GM21390 (cell line): ENCODE measurements at regions not wholly inside any gene's neighbourhood (a gene's known extent, or its start where the extent isn't known, plus 50 kb on each side); places are given as distances from the start of the nearest gene placed in this dataset.
"Not testable (repeated sequence)": the region's sequence is repeated elsewhere in the genome, so short reads cannot be mapped to it uniquely, and the experiment has no call there.

Experiments used
- ATAC-seq: cut with Tn5 transposase; IDR thresholded peaks from one replicate; pipeline ENCODE4 v1.9.1; 2021; ENCODE audit not compliant: unreplicated experiment

GRCh38 chr2:2582998-2583545 is 252.0 kb upstream of the MYT1L start:
- ATAC-seq = no peak

DNA sequence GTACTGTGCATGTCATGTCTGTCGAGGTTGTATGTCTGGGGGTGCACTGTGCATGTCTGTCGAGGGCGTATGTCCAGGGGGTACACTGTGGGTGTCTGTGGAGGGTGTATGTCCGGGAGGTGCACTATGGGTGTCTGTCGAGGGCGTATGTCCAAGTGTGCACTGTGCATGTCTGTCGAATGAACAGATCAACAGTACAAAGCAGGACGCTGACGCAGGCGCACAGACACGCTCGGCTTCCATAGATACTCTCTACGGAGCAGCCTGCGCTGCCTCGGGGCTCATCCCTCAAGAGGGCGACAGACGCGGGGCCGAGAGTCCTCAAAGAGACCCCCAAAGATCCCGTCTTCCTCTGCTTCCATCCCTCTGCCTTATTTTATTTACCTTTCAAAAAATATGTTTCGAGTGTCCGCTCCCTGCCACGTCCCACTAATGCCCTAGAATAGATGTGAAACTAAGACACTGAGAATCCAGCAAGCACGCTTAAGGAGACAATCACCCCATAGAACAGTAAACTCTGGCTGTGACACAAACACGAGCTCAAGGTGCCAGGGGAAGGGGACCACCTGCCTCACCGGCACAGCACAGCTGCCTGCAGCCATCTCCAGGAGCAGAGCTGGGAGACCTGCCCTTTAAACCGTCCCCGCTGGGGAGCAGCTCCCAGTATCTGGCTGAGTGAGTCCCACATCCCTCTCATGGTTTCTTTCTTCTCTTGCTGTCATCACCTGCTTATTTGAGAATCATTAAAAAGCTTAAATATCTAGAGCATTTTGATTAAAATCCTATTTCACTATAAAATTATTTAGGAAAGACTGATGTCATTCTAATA is 250.5 kb upstream of the MYT1L start:
- ATAC-seq = no peak

DNA sequence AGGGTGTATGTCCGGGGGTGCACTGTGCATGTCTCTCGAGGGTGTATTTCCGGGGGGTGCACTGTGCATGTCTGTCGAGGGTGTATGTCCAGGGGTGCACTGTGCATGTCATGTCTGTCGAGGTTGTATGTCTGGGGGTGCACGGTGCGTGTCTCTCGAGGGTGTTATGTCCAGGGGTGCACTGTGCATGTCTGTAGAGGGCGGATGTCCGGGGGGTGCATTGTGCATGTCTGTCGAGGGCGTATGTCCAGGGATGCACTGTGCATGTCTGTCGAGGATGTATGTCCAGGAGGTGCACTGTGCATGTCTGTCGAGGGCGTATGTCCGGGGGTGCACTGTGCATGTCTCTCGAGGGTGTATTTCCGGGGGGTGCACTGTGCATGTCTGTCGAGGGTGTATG is 249.8 kb upstream of the MYT1L start:
- ATAC-seq = not testable (repeated sequence)

DNA sequence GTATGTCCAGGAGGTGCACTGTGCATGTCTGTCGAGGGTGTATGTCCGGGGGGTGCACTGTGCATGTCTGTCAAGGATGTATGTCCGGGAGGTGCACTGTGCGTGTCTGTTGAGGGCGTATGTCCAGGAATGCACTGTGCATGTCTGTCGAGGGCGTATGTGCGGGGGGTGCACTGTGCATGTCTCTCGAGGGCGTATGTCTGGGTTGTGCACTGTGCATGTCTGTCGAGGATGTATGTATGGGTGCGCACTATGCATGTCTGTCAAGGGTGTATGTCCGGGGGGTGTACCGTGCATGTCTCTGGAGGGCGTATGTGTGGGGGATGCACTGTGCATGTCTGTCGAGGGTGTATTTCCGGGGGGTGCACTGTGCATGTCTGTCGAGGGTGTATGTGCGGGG is 249.3 kb upstream of the MYT1L start:
- ATAC-seq = no peak

GRCh38 chr2:2579814-2580213 is 248.7 kb upstream of the MYT1L start:
- no peak for ATAC-seq

GRCh38 chr2:2577407-2577831 is 246.3 kb upstream of the MYT1L start:
- no peak for ATAC-seq

DNA sequence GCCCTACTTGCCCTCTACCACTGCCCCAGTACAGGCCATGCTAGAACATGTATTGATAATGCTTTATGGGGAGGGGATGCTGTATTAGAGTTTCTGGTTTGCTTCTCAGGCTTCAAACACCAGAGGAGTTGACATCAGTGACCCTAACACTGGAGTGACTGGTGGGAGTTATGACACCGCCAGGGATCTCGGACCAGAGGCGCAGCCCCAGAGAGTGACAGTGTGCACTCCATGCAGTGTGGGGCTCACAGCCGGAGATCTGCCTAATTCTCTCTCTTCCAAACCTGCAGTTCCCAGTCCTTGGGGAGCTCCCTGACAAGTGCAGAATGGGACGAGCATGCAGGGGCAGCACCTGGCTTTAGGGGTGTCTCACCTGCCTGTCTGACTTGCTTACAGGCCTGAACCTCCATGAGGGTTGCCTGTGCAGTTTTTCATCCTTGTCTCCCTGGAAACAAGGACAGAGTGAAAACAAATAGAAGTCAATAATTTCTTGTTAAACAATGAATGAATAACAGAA is 244.9 kb upstream of the MYT1L start:
- no peak for ATAC-seq

GRCh38 chr2:2575181-2575577 is 244.1 kb upstream of the MYT1L start:
- ATAC-seq = no peak

DNA sequence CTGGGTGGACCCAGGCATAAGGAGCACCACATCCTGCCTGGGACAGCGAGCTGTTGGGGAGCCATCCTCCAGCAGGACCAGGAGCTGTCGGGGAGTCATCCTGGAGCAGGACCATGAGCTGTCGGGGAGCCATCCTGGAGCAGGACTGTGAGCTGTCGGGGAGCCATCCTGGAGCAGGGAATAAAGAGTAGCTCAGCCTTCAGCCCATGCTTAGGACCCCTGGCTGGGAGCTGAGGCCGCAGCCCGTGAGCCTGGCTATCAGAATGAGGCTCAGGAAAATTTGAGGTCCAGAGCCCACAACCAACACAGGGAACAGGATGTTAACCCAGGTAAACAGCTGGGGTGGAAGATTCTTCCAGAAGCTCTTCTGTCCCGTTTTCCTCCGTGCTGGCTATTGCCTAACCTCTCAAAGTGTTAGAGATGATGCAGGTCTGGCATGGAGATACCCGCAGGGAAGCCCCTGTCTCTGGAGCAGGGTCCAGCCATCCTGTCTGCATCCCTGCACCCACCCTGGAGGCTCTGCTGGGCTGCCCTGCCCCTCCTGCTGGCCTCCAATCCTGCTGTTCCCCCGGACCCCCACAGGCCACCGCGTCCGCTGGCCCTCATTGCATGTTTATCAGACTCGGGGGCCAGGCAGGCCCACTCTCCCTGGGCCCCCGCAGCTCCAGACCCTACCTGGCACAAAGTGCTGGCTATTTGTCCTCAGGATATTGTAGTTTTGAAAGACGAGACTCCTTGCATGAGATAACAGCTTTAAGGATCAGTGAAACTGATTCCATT is 243.5 kb upstream of the MYT1L start:
- no peak for ATAC-seq

DNA sequence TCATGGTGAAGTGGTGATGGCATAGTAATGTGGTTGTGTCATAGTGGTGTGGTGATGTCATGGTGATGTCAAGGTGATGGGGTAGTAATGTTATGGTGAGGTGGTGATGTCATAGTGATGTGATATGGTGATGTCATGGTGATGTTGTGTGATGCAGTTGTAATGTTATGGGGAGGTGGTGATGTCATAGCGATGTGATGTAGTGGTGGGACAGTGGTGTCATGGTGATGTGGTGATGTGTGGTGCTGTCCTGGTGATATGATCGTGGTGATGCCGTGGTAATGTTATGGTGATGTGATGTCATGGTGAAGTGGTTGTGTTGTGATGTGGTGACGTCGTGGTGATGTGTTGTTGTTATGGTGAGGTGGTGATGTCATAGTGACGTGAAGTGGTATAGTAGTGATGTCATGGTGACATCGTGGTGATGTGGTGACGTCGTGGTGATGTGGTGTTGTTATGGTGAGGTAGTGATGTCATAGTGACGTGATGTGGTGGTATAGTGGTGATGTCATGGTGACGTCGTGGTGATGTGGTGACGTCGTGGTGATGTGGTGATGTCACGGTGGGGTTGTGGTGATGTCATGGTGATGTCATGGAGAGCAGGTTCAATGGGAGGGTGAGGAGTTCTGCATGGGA is 242.7 kb upstream of the MYT1L start:
- ATAC-seq = no peak

DNA sequence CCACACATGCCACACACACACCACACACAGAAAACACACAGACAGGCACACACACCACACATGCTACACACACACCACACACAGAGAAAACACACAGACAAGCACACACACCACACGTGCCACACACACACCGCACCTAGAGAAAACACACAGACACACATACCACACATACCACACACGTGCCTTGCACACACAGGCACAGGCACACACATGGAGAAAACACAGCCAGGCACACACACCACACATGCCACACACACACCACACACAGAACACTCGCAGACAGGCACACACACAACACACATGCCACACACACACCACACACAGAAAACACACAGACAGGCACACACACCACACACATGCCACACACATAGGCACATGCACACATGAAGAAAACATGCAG is 242.1 kb upstream of the MYT1L start:
- ATAC-seq = no peak

- no peak for ATAC-seq
Observed at GRCh38 chr2:2572393-2573204, 241.5 kb upstream of the MYT1L start.

DNA sequence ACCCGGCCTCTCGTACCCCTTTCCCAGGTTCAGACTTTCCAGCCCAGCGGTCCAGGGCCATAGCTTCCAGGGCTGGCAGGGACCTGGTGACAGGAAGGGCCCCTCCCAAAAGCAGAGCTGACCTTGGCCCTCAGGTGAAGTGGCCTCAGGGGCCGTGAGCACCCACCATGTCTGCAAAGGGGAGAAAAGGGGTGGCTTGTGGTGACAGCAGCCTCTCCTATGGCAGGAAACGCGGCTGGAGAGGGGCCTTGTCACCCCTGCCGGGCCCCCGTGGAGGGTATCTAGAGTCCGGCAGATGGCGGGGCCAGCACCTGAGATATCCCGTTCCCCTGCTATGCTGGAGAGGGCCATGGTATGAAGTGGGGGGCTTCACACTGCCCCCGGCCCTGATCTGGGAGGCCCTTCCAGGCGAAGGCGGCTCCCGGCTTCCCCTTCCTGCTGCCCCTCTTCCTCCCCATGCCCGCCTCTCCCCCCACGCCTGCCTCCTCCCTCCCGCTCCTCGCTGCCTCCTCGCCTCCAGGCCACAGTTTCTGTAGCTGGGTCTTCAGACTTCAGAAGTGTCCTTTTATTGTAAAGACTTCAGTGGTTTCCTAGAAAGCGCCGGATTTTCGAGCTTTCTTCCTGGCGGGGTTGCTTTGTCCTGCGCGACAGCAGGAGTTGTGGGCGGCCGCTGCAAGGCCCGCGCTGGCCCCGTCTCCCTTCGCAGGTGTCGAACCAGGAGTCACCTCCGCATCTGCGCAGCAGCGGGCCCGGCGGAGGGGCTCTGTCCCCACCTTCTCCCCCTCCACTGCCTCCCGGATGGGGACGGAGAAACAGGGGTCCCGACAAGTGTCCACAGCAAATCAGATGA is 240.5 kb upstream of the MYT1L start:
- ATAC-seq = no peak

DNA sequence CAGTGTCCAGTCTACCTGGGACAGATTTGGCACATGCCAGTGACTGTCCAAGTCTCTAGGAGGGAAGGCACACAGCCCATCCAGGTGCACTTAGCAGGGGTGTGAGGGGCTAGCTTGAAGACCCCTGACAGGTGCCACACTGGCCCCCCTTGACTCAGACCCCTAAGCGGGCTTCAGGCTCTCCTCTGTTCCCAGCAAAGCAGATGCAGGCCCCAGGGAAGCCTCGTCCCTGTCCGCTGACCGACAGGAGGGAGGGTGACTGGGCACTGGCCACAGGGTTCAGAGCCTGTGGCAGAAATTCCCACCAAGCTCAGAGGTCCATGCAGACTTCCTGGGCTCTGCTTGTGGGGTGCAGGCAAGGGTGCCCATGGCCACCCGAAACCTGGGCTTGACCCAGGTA is 239.8 kb upstream of the MYT1L start:
- ATAC-seq = no peak

DNA sequence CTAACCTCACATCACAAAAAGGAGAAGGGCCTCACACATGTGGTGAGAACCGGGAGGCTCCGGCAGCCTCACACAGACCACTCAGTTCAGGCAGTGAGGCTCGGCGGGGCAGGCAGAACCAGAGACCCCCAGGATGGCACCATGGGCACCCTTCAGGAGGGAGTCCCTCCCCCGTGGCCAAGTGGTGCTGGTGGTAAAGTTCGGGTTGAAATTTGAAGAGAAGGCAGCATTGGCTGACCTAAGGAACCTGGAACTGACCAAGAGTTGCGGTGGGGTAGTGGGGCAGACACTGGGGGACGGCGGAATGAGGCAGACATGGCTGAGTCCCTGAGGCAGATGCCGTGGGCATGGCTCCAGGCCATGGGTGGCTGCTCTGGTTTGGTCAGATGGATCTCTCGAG is 239.3 kb upstream of the MYT1L start:
- ATAC-seq = no peak

- ATAC-seq = no peak
Observed at GRCh38 chr2:2569836-2570235, 238.8 kb upstream of the MYT1L start.

- ATAC-seq = no peak
Observed at GRCh38 chr2:2569306-2569705, 238.2 kb upstream of the MYT1L start.

DNA sequence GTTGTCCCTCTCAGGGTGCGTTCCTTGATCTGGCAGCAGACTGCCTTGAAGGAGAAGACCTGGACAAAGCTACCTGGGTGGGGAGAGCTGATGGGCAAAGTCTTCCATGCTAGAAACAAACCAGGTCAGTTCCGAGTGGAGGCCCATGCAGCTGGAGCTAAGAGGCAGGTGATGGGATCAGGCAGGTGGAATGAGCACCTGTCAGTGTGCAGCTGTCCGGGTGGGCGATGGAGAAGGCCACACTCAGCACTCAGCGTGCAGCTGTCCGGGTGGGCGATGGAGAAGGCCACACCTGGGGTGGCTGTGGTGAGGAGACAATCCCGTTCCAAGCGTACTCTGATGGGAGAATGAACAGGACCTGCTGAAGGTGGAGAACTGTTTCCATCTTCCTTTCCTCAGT is 237.3 kb upstream of the MYT1L start:
- no peak for ATAC-seq

- ATAC-seq = no peak
Observed at GRCh38 chr2:2567776-2568175, 236.7 kb upstream of the MYT1L start.
